Stimulated activated CD4-positive, alpha-beta T cell treated with anti-CD3 and anti-CD28 coated beads, TNF-alpha, amount 100 ng/mL, for 1 hour (primary cell): ENCODE measurements at regions not wholly inside any gene's neighbourhood (a gene's known extent, or its start where the extent isn't known, plus 50 kb on each side); places are given as distances from the start of the nearest gene placed in this dataset.

ENCODE experiments used
- DNase-seq, 3 donors: peaks; one replicate each; pipeline ENCODE4 v3.0.0-alpha.2; 2020; ENCODE audit warnings: low read depth in 3 of 3, low spot score in 1 of 3

- no peak for DNase-seq
These were observed 133.5 kb upstream of the HAAO start for GRCh38 chr2:42925742-42926433.

GRCh38 chr2:42924418-42924886 lies 132.1 kb upstream of the HAAO start:
- no peak for DNase-seq

DNA sequence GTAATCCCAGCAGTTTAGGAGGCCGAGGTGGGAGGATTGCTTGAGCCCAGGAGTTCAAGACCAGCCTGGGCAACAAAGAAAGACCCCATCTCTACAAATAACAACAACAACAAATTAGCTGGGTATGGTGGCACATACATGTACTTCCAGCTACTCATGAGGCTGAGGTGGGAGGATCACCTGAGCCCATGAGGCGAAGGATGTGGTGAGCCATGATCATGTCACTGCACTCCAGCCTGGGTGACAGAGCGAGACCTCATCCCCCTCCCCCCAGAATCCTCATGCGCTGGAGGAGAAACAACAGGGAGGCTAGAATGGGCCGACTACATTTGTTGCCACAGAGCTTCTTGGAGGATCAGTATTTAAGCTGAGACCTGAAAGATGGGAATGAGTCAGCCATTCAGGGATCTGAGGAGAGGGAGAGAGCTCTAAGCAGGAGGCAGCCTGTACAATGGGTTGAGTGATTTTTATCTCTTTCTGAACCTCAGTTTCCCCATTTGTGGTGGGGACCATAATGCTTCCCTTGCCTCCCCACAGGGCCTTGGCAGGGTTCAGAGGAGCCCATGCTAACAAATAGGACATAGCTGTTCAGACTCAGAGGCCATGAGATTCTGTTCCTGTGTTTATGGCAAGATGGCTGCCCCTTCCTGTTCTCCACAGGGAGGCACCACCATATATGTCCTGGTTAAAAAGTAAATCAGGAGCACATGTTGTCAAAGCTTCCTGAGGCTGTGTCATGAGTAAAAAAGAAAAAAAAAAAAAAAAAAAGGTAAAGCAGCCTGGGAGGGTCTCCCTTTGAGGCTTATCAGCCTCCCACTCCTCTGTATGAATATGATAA lies 131.4 kb upstream of the HAAO start:
- DNase-seq: no peak

DNA sequence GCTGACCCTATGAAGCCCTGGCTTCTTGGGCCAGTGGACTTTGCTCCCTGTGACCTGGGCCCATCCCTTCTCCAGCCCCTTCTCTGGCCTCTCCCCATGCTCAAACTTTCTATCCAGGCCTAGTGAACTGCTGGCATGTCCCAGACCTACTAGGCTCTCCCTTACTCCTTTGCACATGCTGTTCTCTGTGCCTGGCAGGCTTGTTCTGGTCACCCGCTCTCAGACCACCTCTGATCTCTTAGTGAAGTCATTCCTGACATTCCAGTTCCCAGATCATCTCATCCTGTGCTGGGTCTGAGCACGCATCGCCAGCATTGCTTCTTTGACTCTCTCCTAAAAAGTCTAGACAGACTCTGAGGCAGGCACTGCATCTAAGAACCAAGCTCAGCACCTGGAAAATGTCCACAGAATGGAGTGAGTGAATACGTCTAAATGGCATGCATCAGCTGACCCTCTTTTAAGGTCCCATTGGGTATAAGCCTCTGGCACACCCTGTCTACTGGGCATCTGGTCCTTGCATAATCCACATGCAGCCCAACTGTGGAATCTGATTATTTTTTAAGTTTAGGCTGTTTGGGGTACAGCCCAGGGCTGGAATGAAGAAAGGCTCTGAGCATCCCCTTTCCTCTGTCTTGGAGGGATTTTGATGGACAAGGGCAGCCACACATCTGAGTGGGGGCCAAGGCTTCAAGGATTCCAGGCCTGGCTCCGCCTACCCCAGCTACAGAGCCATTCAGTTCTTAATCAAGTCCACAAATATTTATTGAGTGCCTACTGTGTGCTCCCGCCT lies 130.6 kb upstream of the HAAO start:
- no peak for DNase-seq

- no peak for DNase-seq
These were observed 129.9 kb upstream of the HAAO start for GRCh38 chr2:42922293-42922692.

DNA sequence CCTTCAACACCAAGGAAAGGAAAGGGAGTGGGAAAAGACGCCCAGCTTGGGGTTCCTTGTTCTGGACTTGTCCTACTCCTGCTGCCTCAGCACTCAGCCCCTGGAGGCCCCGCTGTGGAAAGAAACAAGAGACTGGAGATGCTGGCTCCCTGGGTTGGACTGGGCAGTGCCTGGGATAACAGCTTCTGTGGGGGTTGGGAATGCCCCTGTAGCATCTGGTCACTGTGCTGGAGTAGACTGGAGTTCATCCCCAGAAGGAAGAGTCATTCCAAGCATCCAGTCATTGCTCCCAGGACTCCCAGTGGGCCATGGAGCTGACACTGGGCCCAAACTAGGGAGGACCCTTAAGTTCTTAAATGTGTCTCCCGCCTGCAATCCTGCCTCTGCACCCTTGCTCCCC lies 129.3 kb upstream of the HAAO start:
- no peak for DNase-seq

GRCh38 chr2:42921147-42921520 lies 128.8 kb upstream of the HAAO start:
- DNase-seq: no peak

DNA sequence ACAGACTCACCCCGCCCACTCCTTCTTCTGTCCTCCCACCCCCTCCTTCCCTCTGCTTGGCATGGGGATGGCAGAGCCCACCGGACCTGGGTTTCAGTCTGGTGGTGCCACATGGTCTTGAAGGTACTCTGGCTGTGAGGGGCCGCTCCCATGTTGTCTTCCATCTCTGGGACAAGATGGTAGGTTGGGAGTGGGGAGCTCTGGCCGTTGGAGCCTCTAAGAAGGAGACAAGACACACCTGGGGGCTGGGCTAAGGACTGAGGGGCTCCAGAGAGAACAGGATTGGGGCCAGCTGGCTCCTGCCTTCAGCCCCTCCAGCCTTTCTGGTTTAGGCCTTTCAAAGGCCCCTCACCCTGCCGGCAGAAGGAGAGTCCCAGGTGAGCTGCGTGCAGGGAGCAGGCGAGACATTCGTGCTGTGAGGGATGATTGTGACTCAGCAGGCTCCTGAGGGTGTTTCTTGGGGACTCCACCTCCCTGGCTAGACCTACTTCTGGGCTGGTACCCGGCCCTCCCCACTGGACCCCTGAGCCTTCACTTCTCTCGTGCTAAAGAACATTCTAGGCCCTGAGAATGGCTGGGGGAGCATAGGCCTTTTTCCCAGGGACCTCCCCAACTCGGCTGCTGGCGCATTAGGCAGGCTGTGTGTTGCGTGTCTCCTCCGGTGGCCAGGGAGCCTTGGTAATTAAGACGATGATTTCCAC lies 128.2 kb upstream of the HAAO start:
- DNase-seq: no peak

DNA sequence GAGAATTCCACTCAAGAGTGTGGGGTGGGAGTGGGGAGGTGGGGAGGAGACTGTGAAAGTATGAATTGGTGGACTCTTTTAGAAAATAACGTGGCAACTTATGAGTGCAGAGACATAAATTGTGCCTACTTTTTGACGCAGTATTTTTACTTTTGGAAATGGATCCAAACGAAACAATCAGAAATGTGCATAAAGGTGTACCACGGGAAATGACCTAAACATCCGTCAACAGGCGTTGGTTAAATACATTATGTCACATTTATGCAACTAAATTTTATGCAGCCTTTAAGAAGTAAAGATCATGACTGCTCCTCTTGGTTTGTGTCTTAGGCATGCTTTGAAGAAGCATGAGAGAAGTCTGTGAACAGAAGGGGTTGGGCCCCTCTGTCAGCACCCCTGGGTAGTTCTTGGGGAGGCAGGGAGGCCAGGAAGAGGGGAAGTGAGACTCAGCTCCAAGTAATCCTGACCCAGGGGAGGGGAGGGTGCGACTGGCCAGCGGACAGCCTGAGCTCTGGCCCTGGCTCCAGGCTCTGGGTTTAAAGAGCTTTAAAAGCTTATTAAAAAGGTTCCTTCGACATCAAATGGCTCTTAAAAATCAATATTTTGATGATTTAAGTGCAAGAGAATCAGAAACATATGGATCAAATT lies 126.4 kb upstream of the HAAO start:
- DNase-seq: no peak

- DNase-seq: no peak
These were observed 125.7 kb upstream of the HAAO start for GRCh38 chr2:42918041-42918440.

DNA sequence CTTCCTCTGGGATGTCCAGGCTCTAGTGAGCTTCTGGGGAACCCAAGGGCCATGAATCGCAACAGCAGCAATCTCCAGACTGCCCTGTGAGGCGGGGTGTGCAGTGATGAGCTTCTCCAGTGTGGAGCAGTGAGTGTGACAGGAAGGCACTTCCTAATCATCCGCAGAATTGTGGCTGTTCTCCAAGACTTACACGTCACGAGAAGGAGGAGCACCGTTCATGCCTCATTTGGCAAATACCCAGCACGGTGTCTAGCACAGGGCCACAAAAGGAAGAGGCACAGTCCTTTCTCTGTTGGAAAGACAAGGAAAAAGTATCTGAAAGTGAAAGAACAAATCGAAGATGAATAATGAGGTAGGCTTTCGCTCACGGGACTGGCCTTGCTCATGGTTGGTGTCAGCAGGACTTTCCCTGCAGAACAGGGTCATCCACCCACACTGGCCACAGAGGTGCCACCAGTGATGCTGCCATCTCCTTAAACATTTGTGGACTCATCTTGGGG lies 125.1 kb upstream of the HAAO start:
- DNase-seq: no peak

- DNase-seq: no peak
These were observed 123.9 kb upstream of the HAAO start for GRCh38 chr2:42916324-42916723.

DNA sequence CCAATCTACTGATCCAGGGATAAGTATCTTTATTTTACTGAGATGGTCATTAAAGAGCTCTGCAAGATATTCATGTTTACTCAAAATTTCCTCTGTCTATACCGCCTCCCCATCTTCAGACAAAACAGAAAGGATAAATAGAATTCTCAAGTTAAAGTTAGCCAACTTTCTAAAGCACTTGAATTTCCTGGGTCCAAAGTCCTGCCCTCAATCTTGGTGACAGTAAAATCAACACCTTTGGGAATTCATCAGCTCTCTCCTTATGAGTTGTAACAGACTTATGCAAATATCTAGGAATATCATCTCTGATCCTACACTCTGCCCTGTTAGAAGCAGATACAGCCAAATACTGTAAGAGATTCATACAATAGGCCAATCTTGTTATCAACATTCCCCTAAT lies 122.5 kb upstream of the HAAO start:
- no peak for DNase-seq

DNA sequence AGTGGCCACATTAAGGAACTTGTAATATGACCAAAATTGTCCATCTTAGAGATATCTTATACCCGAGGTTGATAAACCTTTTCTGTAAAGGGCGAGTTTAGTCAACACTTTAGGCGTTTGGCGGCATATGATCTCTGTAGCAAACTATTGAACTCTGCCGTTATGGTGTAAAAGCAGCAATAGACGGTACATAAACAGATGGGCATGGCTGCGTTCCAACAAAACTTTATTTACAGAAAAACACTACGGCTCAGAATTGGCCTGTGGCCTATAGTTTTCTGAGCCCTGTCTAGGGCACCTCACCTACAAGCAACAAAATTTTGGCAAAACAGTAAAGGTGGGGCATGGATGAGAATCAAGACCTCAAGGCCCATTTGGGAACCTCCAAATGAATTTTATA lies 121.9 kb upstream of the HAAO start:
- no peak for DNase-seq

GRCh38 chr2:42913280-42913878 lies 121.0 kb upstream of the HAAO start:
- DNase-seq: no peak

- no peak for DNase-seq
These were observed 118.4 kb upstream of the HAAO start for GRCh38 chr2:42910645-42911405.

GRCh38 chr2:42909966-42910365 lies 117.6 kb upstream of the HAAO start:
- no peak for DNase-seq

DNA sequence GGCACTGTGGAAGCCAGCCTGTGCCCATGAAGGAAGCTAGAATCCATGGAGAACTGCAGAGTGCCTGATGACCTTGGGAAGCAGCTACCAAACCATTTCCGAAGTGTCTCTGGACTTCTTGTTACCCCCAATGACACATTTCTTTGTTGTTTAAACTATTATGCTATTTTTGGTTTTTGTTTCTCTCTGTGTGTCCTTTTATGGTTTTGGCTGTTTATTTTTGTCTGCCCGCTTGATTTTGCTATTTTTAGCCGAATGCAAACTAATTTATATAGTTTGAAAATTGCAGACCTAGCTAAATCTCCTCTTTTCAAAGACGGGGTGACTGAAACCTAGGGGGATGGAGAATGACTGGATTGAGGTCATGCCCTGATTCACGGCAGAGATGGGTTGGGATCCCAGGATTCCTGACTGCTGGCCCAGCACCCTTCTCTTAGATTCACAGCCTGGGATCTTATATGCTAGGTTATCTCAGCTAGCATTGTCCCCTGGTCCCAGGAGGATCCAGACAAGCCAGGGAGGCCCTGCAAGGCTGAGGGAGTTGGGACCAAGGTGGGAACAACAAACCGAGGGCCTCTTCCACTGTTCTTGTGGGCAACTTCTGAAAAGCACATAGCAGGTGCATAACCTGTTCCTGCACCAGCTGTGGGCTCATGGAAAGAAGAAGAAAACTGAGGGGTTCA lies 116.3 kb upstream of the HAAO start:
- no peak for DNase-seq

GRCh38 chr2:42907835-42908234 lies 115.5 kb upstream of the HAAO start:
- no peak for DNase-seq
